ENCODE measurements at regions not wholly inside any gene's neighbourhood (a gene's known extent, or its start where the extent isn't known, plus 50 kb on each side); places are given as distances from the start of the nearest gene placed in this dataset.

DNA sequence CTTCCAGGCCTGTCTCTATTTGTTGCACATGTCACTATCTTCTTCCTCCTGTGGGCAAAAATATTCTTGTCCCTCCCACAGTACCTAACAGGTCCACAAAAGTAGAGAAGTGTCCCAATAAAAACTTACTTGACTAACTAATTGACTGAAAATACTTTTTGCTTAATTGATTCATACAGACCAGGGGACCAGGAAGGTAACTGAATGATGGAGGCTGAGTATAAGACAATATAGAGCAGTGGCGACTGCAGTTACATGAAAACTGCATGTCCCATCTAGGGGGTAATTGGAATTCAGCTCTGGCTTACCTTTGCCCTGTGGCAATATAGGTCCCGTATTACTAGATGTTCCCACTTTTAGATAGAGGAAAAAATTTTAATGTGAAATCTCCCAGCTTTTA lies 112.9 kb upstream of the CREB1 start:
- BruUV-seq (replicated peaks): no TSS peak
- Histone ChIP-seq H3K9ac (ENCODE audit: low read length) (no peak overlapping the region), H3K36me3 (ENCODE audit: control insufficient read depth in 1 of 2, insufficient read depth in 2 of 2, low read length in 2 of 2) (no peaks in the 10 kb centered on the region), H3K79me2 (ENCODE audit: insufficient read depth, low read length) (no peaks in the 10 kb centered on the region), H3K4me3 (replicated peaks in 1 of 2; ENCODE audit: low read depth in 1 of 2, low read length in 2 of 2) (no peak overlapping the region), H2AFZ (ENCODE audit: low read depth, low read length, poor library complexity, severe bottlenecking) (no peak overlapping the region), H3K27me3 (ENCODE audit: insufficient read depth, low read length) (no peaks in the 10 kb centered on the region), H4K20me1 (ENCODE audit: insufficient read depth) (no peaks in the 10 kb centered on the region), H3K27ac (ENCODE audit: low read depth, low read length) (no peak overlapping the region), H3K4me2 (ENCODE audit: low read length) (no peak overlapping the region), H3K9me2 (ENCODE audit: insufficient read depth) (no peaks in the 10 kb centered on the region), H3K4me1 (ENCODE audit: control insufficient read depth in 1 of 2, insufficient read depth in 2 of 2, low read length in 2 of 2) (no peaks in the 10 kb centered on the region), H3K9me3 (ENCODE audit: control insufficient read depth in 1 of 2, insufficient read depth in 1 of 2, low read depth in 1 of 2, low read length in 2 of 2) (no peaks in the 10 kb centered on the region)
- ChIA-PET POLR2A (no interaction called here), CTCF (no interaction called here), RAD21 (ENCODE audit: low non-redundant PET in 1 of 2, low total read pairs in 2 of 2, uncharacterized antibody in 2 of 2, unreplicated experiment in 2 of 2) (no interaction called here)
- DNase-seq (ENCODE audit: low read depth, low spot score): no peak
- no peak for ATAC-seq
- intact Hi-C loops (cut with micrococcal nuclease): no loop called here
- TF ChIP-seq JUND (IDR thresholded peaks at IDR 0.05) (no peak), CTCF (IDR thresholded peaks at IDR 0.05 in 2 of 3, conservative IDR thresholded peaks at IDR 0.05 in 1 of 3; ENCODE audit: borderline replicate concordance in 1 of 3, insufficient read depth in 1 of 3, low read depth in 2 of 3, low read length in 2 of 3) (no peak), ZBTB33 (IDR thresholded peaks at IDR 0.05; ENCODE audit: extremely low read depth, insufficient replicate concordance, low read length) (no peak), EGR1 (IDR thresholded peaks at IDR 0.05; ENCODE audit: low read depth) (no peak), REST (IDR thresholded peaks at IDR 0.05; ENCODE audit: low read depth) (no peak), POLR2AphosphoS5 (IDR thresholded peaks at IDR 0.05; ENCODE audit: low read depth, low read length) (no peak), ATF3 (IDR thresholded peaks at IDR 0.05) (no peak), EZH2phosphoT487 (IDR thresholded peaks at IDR 0.05; ENCODE audit: borderline replicate concordance) (no peak), SP1 (IDR thresholded peaks at IDR 0.05; ENCODE audit: low read depth) (no peak), ZNF274 (IDR thresholded peaks at IDR 0.05; ENCODE audit: low read depth, low read length) (no peak), EZH2 (IDR thresholded peaks at IDR 0.05) (no peak), SRF (IDR thresholded peaks at IDR 0.05; ENCODE audit: low read depth) (no peak), RAD21 (IDR thresholded peaks at IDR 0.05; ENCODE audit: low read depth) (no peak), POLR2A (IDR thresholded peaks at IDR 0.05; ENCODE audit: borderline replicate concordance, extremely low read depth, insufficient read depth, insufficient read length) (no peak), YY1 (IDR thresholded peaks at IDR 0.05; ENCODE audit: extremely low read depth, insufficient replicate concordance, low read depth, low read length) (no peak), SIN3A (IDR thresholded peaks at IDR 0.05; ENCODE audit: low read depth) (no peak)
- TF ChIP-seq, protein P1, sequence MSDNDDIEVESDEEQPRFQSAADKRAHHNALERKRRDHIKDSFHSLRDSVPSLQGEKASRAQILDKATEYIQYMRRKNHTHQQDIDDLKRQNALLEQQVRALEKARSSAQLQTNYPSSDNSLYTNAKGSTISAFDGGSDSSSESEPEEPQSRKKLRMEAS (IDR thresholded peaks at IDR 0.05): no peak
